COLO829 (cell line): ENCODE measurements at regions not wholly inside any gene's neighbourhood (a gene's known extent, or its start where the extent isn't known, plus 50 kb on each side); places are given as distances from the start of the nearest gene placed in this dataset.

Source experiments
- DNase-seq: peaks from one replicate; pipeline ENCODE4 v3.0.0; 2012; ENCODE audit warnings: low spot score

DNA sequence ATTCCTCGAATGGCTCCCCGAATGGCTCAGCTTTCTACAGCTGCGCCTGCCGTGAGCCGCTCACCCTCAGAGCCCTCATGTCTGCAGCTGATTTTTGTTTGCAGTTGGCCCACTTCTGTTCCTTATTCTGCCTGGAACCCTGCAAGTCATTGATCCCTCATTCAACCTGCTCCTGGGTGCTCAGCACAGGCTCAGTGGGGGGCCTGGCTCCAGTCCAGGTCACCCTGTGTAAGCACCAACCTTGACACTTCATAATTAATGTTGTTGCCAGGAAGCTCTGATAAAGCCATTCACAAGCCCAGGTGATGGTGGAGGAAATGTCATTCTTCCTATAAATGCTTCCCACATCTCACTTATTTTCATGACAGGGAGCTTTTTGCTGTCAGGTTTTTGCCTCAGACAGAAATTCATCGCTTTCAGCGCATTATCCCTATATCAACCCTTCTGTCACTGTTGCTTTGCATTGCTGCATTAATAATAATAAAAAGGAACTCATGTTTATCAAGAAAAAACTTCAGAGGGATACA lies 85.7 kb downstream of the F11 start:
- no peak for DNase-seq

DNA sequence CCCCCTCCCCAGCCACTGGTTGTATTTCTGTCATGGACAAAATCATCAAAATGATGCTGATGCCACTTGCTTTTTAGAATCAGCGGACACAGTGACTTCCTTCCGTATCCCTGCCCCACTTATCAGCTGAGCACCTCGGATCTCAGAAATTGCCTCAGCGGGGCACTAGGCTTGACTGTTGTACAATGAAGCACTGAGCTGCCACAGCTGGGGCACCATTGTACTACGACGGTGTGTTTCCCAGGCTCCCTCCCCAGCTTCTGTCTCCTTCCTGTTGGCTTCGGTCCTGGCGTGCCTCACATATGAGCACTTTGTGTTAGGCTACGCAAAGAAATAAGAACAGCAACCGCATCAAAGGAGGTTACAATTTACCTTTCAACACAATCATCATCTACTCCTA lies 82.4 kb downstream of the F11 start:
- no peak for DNase-seq

DNA sequence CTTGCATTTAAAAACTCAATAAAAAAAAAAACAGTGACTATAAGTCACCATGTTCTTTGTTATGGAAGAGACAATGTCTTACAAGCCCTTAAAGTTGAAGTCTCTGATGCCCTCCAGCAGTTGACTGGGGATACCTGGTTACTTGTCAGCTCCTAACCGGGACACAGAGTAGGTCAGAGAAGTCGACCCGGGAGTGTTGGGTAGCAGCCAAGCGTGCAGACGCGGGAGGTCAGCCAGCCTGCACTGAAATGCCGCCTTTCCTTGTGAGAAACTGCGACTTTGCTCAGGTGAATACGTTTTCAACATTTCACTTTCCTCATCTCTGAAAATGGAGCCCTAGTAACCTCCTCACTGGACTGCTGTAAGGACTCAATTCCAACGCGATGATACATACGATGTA lies 81.8 kb downstream of the F11 start:
- no peak for DNase-seq

DNA sequence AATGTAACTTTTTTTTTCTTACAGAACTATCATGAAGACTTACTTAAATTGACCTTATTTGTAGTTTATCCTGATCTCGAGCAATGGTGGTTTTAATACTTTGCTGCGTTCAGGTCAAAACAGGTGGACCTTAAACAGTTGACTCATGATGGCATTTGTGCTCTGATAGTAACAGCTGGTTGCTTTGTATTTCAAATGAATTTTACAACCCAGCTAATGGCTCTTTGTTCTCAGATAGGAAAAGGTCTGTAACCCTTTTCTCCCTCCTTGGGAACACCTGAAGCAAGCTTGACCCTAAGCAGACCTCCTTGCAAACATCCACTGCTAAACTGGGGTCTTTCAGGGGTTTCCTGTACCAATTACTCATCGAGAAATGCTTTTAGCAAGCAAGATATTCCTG lies 79.2 kb downstream of the F11 start:
- DNase-seq: no peak

DNA sequence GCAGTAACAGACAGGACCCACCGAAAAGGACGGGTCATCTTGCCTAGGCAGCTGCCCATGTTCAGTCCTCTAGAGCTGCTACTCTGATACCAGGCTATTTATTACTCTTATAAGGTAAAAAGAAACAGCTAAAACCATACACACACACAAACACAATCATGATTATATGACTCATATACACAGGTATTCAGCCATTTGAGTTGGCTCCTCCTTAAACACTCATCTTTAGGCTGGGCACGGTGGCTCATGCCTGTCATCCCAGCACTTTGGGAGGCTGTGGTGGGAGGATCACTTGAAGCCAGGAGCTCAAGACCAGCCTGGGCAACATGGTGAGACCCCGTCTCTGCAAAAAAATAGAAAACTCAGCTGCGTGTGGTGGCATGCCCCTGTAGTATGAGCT lies 76.6 kb downstream of the F11 start:
- DNase-seq: no peak

DNA sequence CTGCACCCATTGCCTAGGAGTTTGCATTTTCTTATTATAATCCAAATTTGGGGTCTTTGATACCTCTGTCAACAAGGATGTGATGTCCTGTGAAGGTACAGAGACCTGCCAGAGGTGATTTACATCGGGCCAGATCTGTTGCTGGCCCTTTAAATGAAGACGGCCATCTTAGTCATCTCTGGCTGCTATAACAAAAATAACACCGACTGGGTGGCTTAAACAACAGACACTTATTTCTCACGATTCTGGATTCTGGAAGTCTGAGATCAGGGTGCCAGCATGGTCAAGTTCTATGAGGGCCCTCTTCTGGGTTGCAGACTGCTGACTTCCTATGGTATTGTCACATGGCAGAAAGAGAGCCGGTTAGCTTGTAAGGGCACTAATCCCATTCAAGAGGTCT lies 75.7 kb downstream of the F11 start:
- no peak for DNase-seq
